OCI-LY1 (cell line): ENCODE measurements at regions not wholly inside any gene's neighbourhood (a gene's known extent, or its start where the extent isn't known, plus 50 kb on each side); places are given as distances from the start of the nearest gene placed in this dataset.

Experiments used
- H2AFZ ChIP-seq: fragments of 200-600 bp; sonication (generic), shearing (Covaris generic); 2 replicates; pipeline ENCODE4 v1.6.0; 2014; ENCODE audit warnings: antibody characterized with exemption, mild to moderate bottlenecking, low read length
- H3F3A ChIP-seq: fragments of 200-600 bp; sonication (generic), shearing (Covaris generic); 2 replicates; pipeline ENCODE4 v1.6.0; 2014; ENCODE audit warnings: mild to moderate bottlenecking, antibody characterized with exemption, low read length, moderate library complexity; ENCODE audit not compliant: insufficient read depth
- H3K27ac ChIP-seq: fragments of 200-600 bp; sonication (generic); 2 replicates; pipeline ENCODE4 v1.5.1; 2014; ENCODE audit warnings: low read length, mixed run types, mild to moderate bottlenecking, low read depth; ENCODE audit not compliant: poor library complexity, severe bottlenecking
- H3K27me3 ChIP-seq: fragments of 200-600 bp; sonication (generic); 2 replicates; pipeline ENCODE4 v1.6.0; 2014; ENCODE audit warnings: antibody characterized with exemption, mild to moderate bottlenecking, low read length, moderate library complexity; ENCODE audit not compliant: insufficient read depth
- H3K36me3 ChIP-seq: fragments of 200-600 bp; sonication (generic); 2 replicates; pipeline ENCODE4 v1.6.1; 2014; ENCODE audit warnings: mild to moderate bottlenecking, antibody characterized with exemption, low read length, moderate library complexity, mixed read lengths; ENCODE audit not compliant: insufficient read depth
- H3K4me1 ChIP-seq: fragments of 200-600 bp; sonication (generic); 2 replicates; pipeline ENCODE4 v1.5.1; 2014; ENCODE audit warnings: mild to moderate bottlenecking, low read length, moderate library complexity; ENCODE audit not compliant: insufficient read depth, severe bottlenecking
- H3K4me2 ChIP-seq: fragments of 200-600 bp; sonication (generic), shearing (Covaris generic); 2 replicates; pipeline ENCODE4 v1.6.1; 2014; ENCODE audit warnings: low read length
- H3K4me3 ChIP-seq: fragments of 200-600 bp; sonication (generic); 2 replicates; pipeline ENCODE4 v1.5.1; 2014; ENCODE audit warnings: low read length, low read depth, mild to moderate bottlenecking, mixed read lengths; ENCODE audit not compliant: poor library complexity, severe bottlenecking
- H3K79me2 ChIP-seq: fragments of 200-600 bp; shearing (Covaris generic); 2 replicates; pipeline ENCODE4 v1.6.1; 2016; ENCODE audit warnings: mixed run types, low read length, mixed read lengths; ENCODE audit not compliant: insufficient read depth
- H3K9ac ChIP-seq: fragments of 200-600 bp; sonication (generic), shearing (Covaris generic); 2 replicates; pipeline ENCODE4 v1.6.1; 2014; ENCODE audit warnings: mild to moderate bottlenecking, low read length, mixed read lengths
- H3K9me2 ChIP-seq: fragments of 200-600 bp; sonication (generic), shearing (Covaris generic); 2 replicates; pipeline ENCODE4 v1.6.1; 2014; ENCODE audit warnings: low read depth, mild to moderate bottlenecking, low read length, mixed read lengths
- H3K9me3 ChIP-seq: fragments of 200-600 bp; shearing (Covaris generic); 2 replicates; pipeline ENCODE4 v1.6.1; 2014; ENCODE audit warnings: low read length, mixed read lengths
- H4K20me1 ChIP-seq: fragments of 200-600 bp; sonication (generic), shearing (Covaris generic); 2 replicates; pipeline ENCODE4 v1.6.0; 2016; ENCODE audit warnings: mild to moderate bottlenecking, low read length; ENCODE audit not compliant: insufficient read depth
- EZH2 ChIP-seq: fragments of 200-600 bp; sonication (generic), shearing (Covaris generic); IDR thresholded peaks from 2 replicates; pipeline ENCODE4 v1.8.0; 2017; ENCODE audit warnings: borderline replicate concordance, mixed run types, mild to moderate bottlenecking, antibody characterized with exemption, low read length, moderate library complexity, mixed read lengths
- TF ChIP-seq, protein P1 (sequence below): fragments of 200-600 bp; sonication (generic), shearing (Covaris generic); IDR thresholded peaks from 2 replicates; pipeline ENCODE4 v1.5.1; 2017; ENCODE audit warnings: mild to moderate bottlenecking, antibody characterized with exemption, low read length, moderate library complexity, mixed read lengths

- Histone ChIP-seq H3K36me3 (no peaks in the 10 kb centered on the region), H4K20me1 (no peaks in the 10 kb centered on the region), H3K9me2 (no peaks in the 10 kb centered on the region), H3K9me3 (no peaks in the 10 kb centered on the region), H3K9ac (no peak overlapping the region), H3K4me1 (no peaks in the 10 kb centered on the region), H3K4me3 (no peak overlapping the region), H3K4me2 (no peak overlapping the region), H3K27me3 (peaks cover 5% of the 10 kb centered on the region; the same call in 1 of the 2 replicates), H3K79me2 (no peaks in the 10 kb centered on the region), H3F3A (no peaks in the 10 kb centered on the region), H3K27ac (no peak overlapping the region), H2AFZ (no peak overlapping the region)
- TF ChIP-seq, protein P1, sequence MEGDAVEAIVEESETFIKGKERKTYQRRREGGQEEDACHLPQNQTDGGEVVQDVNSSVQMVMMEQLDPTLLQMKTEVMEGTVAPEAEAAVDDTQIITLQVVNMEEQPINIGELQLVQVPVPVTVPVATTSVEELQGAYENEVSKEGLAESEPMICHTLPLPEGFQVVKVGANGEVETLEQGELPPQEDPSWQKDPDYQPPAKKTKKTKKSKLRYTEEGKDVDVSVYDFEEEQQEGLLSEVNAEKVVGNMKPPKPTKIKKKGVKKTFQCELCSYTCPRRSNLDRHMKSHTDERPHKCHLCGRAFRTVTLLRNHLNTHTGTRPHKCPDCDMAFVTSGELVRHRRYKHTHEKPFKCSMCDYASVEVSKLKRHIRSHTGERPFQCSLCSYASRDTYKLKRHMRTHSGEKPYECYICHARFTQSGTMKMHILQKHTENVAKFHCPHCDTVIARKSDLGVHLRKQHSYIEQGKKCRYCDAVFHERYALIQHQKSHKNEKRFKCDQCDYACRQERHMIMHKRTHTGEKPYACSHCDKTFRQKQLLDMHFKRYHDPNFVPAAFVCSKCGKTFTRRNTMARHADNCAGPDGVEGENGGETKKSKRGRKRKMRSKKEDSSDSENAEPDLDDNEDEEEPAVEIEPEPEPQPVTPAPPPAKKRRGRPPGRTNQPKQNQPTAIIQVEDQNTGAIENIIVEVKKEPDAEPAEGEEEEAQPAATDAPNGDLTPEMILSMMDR, result no peak
- no peak for TF ChIP-seq EZH2
Observed at GRCh38 chr1:25137106-25137505, 95.2 kb downstream of the SYF2 start.

- H3K9ac ChIP-seq, result no peak overlapping the region
- no peaks in the 10 kb centered on the region for H3K36me3 ChIP-seq
- H3F3A ChIP-seq, result no peaks in the 10 kb centered on the region
- H2AFZ ChIP-seq, result no peak overlapping the region
- no peaks in the 10 kb centered on the region for H3K9me2 ChIP-seq
- no peak overlapping the region for H3K4me2 ChIP-seq
- H3K27me3 ChIP-seq, result peaks cover 5% of the 10 kb centered on the region; the same call in 1 of the 2 replicates
- H3K9me3 ChIP-seq, result no peaks in the 10 kb centered on the region
- no peaks in the 10 kb centered on the region for H3K79me2 ChIP-seq
- no peak overlapping the region for H3K27ac ChIP-seq
- H3K4me3 ChIP-seq, result no peak overlapping the region
- TF ChIP-seq, protein P1, result no peak
- TF ChIP-seq EZH2, result no peak
- H4K20me1 ChIP-seq, result no peaks in the 10 kb centered on the region
- no peaks in the 10 kb centered on the region for H3K4me1 ChIP-seq
Observed at GRCh38 chr1:25135909-25136308, 96.4 kb downstream of the SYF2 start.

DNA sequence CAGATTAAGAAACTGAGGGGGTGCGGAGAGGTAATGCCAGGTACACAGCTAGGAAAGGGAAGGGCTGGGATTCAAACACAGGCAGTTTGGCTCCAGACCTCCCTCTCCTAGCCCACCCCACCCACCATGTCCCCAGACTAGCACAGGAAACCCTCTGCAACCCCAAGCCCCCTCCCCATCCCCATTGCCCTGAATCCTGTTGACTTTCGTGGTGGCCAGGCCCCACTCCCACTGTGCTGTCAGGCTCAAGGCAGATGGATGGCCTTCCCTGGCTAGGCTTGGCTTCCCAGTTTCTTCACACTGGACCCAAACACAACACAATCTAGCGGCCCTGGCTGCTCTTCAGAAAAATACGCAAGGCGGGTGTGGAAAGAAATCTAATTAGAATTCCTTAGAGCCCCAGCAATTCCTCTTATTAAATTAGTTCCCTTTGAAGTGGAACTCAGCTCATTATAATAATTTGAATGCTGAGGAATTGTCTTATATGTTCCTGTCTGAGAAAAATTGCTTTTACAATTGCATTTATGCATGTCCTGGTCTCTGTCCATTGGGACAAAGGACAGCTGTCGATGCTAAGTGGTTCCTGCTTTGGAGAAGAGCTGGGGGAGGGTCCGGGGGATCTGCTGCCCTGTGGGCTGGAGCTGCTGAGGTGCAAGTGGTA lies 97.4 kb downstream of the SYF2 start:
- Histone ChIP-seq H4K20me1 (no peaks in the 10 kb centered on the region), H3K27ac (no peak overlapping the region), H3K9me3 (no peaks in the 10 kb centered on the region), H3K4me1 (no peaks in the 10 kb centered on the region), H3K9ac (no peak overlapping the region), H3K9me2 (no peaks in the 10 kb centered on the region), H3F3A (no peaks in the 10 kb centered on the region), H3K79me2 (no peaks in the 10 kb centered on the region), H3K4me3 (no peak overlapping the region), H2AFZ (no peak overlapping the region), H3K4me2 (no peak overlapping the region), H3K27me3 (peaks cover 5% of the 10 kb centered on the region; the same call in 1 of the 2 replicates), H3K36me3 (no peaks in the 10 kb centered on the region)
- no peak for TF ChIP-seq EZH2
- TF ChIP-seq, protein P1, result no peak
